SU-DHL-6 (cell line): ENCODE measurements at regions not wholly inside any gene's neighbourhood (a gene's known extent, or its start where the extent isn't known, plus 50 kb on each side); places are given as distances from the start of the nearest gene placed in this dataset.

Source experiments
- H2AFZ ChIP-seq: fragments of 200-600 bp; sonication (generic); 2 replicates; pipeline ENCODE4 v1.6.1; 2014; ENCODE audit warnings: low read depth, mild to moderate bottlenecking, moderate library complexity, mixed read lengths, antibody characterized with exemption, low read length; ENCODE audit not compliant: severe bottlenecking
- H3F3A ChIP-seq: fragments of 200-600 bp; shearing (Covaris generic); 2 replicates; pipeline ENCODE4 v1.6.0; 2016; ENCODE audit warnings: antibody characterized with exemption, mild to moderate bottlenecking; ENCODE audit not compliant: insufficient read depth
- H3K27ac ChIP-seq: fragments of 200-600 bp; sonication (generic); 2 replicates; pipeline ENCODE4 v1.5.1; 2016; ENCODE audit warnings: low read depth, mild to moderate bottlenecking, low read length, moderate library complexity, mixed read lengths
- H3K27me3 ChIP-seq: fragments of 200-600 bp; sonication (generic), shearing (Covaris generic); 2 replicates; pipeline ENCODE4 v1.6.0; 2014; ENCODE audit warnings: mild to moderate bottlenecking, low read length
- H3K36me3 ChIP-seq: fragments of 200-600 bp; sonication (generic); 2 replicates; pipeline ENCODE4 v1.6.1; 2014; ENCODE audit warnings: mild to moderate bottlenecking, low read length, mixed read lengths
- H3K4me2 ChIP-seq: fragments of 300-600, 200-600 bp; shearing (Covaris generic), sonication (generic); 2 replicates; pipeline ENCODE4 v1.6.0; 2014; ENCODE audit warnings: low read length, low read depth, mild to moderate bottlenecking; ENCODE audit not compliant: poor library complexity, severe bottlenecking
- H3K4me3 ChIP-seq: fragments of 200-600 bp; sonication (generic); 2 replicates; pipeline ENCODE4 v1.5.1; 2014; ENCODE audit warnings: antibody characterized with exemption, low read length, mild to moderate bottlenecking, mixed read lengths; ENCODE audit not compliant: insufficient read depth, poor library complexity, severe bottlenecking
- H3K79me2 ChIP-seq: fragments of 200-600 bp; sonication (generic); 2 replicates; pipeline ENCODE4 v1.6.1; 2014; ENCODE audit warnings: mild to moderate bottlenecking, low read length, moderate library complexity; ENCODE audit not compliant: insufficient read depth
- H3K9ac ChIP-seq: fragments of 200-600 bp; sonication (generic); 2 replicates; pipeline ENCODE4 v1.7.0; 2014; ENCODE audit warnings: mild to moderate bottlenecking, low read length
- H3K9me2 ChIP-seq: fragments of 200-600 bp; sonication (generic); replicated peaks from 2 replicates; pipeline ENCODE4 v1.6.1; 2014; ENCODE audit warnings: low read length; ENCODE audit not compliant: insufficient read depth
- H3K9me3 ChIP-seq: fragments of 200-600 bp; sonication (generic); 2 replicates; pipeline ENCODE4 v1.6.1; 2014; ENCODE audit warnings: low read length, mixed read lengths; ENCODE audit not compliant: insufficient read depth
- H4K20me1 ChIP-seq: fragments of 200-600 bp; sonication (generic); 2 replicates; pipeline ENCODE4 v1.6.1; 2014; ENCODE audit warnings: low read depth, mild to moderate bottlenecking, antibody characterized with exemption, low read length, moderate library complexity, mixed read lengths
- EZH2phosphoT487 ChIP-seq: fragments of 200-600 bp; sonication (generic), shearing (Covaris generic); conservative IDR thresholded peaks from 2 replicates; pipeline ENCODE4 v1.6.1; 2018; ENCODE audit warnings: mild to moderate bottlenecking, antibody characterized with exemption, low read length, moderate library complexity, mixed read lengths
- TF ChIP-seq, protein P1 (sequence below): fragments of 200-600 bp; sonication (generic); IDR thresholded peaks from one replicate; pipeline ENCODE4 v1.5.1; 2017; ENCODE audit warnings: antibody characterized with exemption, mild to moderate bottlenecking, low read length, moderate library complexity; ENCODE audit not compliant: insufficient read depth, poor library complexity, severe bottlenecking

DNA sequence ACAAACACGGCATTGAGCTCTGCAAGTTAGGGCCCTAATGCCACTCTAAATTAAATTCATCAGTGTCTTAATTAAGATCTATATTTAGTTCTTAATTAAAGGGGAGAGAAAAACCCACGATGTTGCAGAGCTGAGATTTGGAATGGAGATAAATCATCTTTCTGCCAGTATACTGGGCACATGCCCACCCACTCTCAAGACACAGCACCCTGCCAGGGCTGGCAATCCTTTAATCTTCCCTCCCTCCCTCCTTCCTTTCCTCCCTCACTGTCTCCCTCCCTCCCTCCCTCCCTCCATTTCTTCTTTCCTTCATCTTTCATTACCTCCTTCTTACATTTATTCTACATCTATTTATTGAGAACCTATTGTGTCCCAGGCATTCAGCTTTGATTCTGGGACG lies 194.8 kb downstream of the BUD13 start:
- Histone ChIP-seq H3K27me3 (no peaks in the 10 kb centered on the region), H3K9ac (no peak overlapping the region), H4K20me1 (no peaks in the 10 kb centered on the region), H2AFZ (no peak overlapping the region), H3K27ac (no peak overlapping the region), H3F3A (no peaks in the 10 kb centered on the region), H3K9me3 (no peaks in the 10 kb centered on the region), H3K4me2 (no peak overlapping the region), H3K9me2 (no peaks in the 10 kb centered on the region), H3K79me2 (no peaks in the 10 kb centered on the region), H3K36me3 (no peaks in the 10 kb centered on the region), H3K4me3 (no peak overlapping the region)
- TF ChIP-seq, protein P1, sequence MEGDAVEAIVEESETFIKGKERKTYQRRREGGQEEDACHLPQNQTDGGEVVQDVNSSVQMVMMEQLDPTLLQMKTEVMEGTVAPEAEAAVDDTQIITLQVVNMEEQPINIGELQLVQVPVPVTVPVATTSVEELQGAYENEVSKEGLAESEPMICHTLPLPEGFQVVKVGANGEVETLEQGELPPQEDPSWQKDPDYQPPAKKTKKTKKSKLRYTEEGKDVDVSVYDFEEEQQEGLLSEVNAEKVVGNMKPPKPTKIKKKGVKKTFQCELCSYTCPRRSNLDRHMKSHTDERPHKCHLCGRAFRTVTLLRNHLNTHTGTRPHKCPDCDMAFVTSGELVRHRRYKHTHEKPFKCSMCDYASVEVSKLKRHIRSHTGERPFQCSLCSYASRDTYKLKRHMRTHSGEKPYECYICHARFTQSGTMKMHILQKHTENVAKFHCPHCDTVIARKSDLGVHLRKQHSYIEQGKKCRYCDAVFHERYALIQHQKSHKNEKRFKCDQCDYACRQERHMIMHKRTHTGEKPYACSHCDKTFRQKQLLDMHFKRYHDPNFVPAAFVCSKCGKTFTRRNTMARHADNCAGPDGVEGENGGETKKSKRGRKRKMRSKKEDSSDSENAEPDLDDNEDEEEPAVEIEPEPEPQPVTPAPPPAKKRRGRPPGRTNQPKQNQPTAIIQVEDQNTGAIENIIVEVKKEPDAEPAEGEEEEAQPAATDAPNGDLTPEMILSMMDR = no peak
- TF ChIP-seq EZH2phosphoT487 = no peak

DNA sequence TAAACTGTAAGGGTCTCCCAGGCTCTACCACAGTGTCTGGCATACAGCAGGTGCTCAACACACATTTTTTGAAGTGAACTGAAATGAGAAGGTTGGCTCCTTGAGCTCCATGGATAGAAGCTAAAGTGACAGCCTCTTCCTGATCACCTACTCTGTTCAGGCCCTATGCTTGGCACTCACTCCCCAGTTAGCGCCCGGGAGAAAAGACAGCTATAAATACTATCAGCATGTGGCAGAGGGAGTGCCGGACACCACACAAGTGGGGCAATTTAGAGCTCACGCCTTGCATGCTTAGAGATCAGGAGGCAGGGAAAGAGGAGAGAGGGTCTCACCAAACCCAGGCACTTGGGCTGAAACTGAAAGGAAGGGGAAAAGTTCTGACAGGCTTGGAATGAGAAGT lies 195.5 kb downstream of the BUD13 start:
- H3K79me2 ChIP-seq = no peaks in the 10 kb centered on the region
- no peak overlapping the region for H3K4me2 ChIP-seq
- H3K27me3 ChIP-seq = no peaks in the 10 kb centered on the region
- no peak for TF ChIP-seq EZH2phosphoT487
- TF ChIP-seq, protein P1 = no peak
- H3K36me3 ChIP-seq = no peaks in the 10 kb centered on the region
- no peaks in the 10 kb centered on the region for H3K9me2 ChIP-seq
- H4K20me1 ChIP-seq = no peaks in the 10 kb centered on the region
- H3K4me3 ChIP-seq = no peak overlapping the region
- H3K27ac ChIP-seq = no peak overlapping the region
- H3K9ac ChIP-seq = no peak overlapping the region
- no peaks in the 10 kb centered on the region for H3K9me3 ChIP-seq
- H2AFZ ChIP-seq = no peak overlapping the region
- H3F3A ChIP-seq = no peaks in the 10 kb centered on the region

DNA sequence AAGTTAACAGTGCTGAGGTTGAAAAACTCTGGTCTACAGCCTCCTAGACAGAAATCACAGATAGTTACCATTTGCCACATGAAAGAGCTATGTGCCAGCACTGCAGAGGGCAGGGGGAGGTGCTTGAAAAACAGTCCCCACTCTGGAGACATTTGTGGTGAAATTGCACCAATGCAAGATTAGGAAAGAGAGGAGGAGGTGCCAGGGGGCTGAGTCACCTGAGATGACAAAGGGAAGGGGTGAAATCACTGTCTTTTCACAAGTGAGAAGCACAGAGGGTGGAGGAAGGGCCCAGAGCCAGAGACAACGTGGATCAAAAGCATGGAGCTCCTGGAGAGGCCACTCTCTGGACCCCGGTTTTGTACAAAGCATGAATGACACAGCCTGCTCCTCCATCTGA lies 196.3 kb downstream of the BUD13 start:
- no peak overlapping the region for H3K4me2 ChIP-seq
- H3F3A ChIP-seq = no peaks in the 10 kb centered on the region
- H3K9me3 ChIP-seq = no peaks in the 10 kb centered on the region
- H3K79me2 ChIP-seq = no peaks in the 10 kb centered on the region
- no peak overlapping the region for H3K4me3 ChIP-seq
- H3K36me3 ChIP-seq = no peaks in the 10 kb centered on the region
- no peaks in the 10 kb centered on the region for H3K9me2 ChIP-seq
- no peak overlapping the region for H3K27ac ChIP-seq
- H4K20me1 ChIP-seq = no peaks in the 10 kb centered on the region
- H3K9ac ChIP-seq = no peak overlapping the region
- TF ChIP-seq, protein P1 = no peak
- no peak for TF ChIP-seq EZH2phosphoT487
- H2AFZ ChIP-seq = no peak overlapping the region
- H3K27me3 ChIP-seq = no peaks in the 10 kb centered on the region
